ENCODE measurements at regions not wholly inside any gene's neighbourhood (a gene's known extent, or its start where the extent isn't known, plus 50 kb on each side); places are given as distances from the start of the nearest gene placed in this dataset.
"Not testable (repeated sequence)": the region's sequence is repeated elsewhere in the genome, so short reads cannot be mapped to it uniquely, and the experiment has no call there.

GRCh38 chr5:96538808-96539250 is 105.8 kb upstream of the PCSK1 start:
- TF ChIP-seq NFRKB (IDR thresholded peaks at IDR 0.05) (no peak), FOXM1 (IDR thresholded peaks at IDR 0.05; ENCODE audit: borderline replicate concordance) (no peak), TARDBP (IDR thresholded peaks at IDR 0.05) (no peak), ZNF384 (IDR thresholded peaks at IDR 0.05) (no peak), BHLHE40 (IDR thresholded peaks at IDR 0.05; ENCODE audit: borderline replicate concordance) (no peak), ELF4 (IDR thresholded peaks at IDR 0.05) (no peak), FOXA1 (IDR thresholded peaks at IDR 0.05) (no peak), LEF1 (IDR thresholded peaks at IDR 0.05; ENCODE audit: borderline replicate concordance) (no peak), SUZ12 (IDR thresholded peaks at IDR 0.05) (no peak), SP1 (IDR thresholded peaks at IDR 0.05) (no peak), HDGF (IDR thresholded peaks at IDR 0.05; ENCODE audit: borderline replicate concordance) (no peak), CTBP1 (IDR thresholded peaks at IDR 0.05; ENCODE audit: borderline replicate concordance) (no peak), ARNT (IDR thresholded peaks at IDR 0.05) (no peak), FOXK2 (IDR thresholded peaks at IDR 0.05) (no peak), L3MBTL2 (conservative IDR thresholded peaks at IDR 0.05) (no peak), PKNOX1 (IDR thresholded peaks at IDR 0.05) (no peak)
- ChIA-PET CTCF (no interaction called here), POLR2A (no interaction called here)
- DNase-seq (ENCODE audit: extremely low spot score), result no peak

DNA sequence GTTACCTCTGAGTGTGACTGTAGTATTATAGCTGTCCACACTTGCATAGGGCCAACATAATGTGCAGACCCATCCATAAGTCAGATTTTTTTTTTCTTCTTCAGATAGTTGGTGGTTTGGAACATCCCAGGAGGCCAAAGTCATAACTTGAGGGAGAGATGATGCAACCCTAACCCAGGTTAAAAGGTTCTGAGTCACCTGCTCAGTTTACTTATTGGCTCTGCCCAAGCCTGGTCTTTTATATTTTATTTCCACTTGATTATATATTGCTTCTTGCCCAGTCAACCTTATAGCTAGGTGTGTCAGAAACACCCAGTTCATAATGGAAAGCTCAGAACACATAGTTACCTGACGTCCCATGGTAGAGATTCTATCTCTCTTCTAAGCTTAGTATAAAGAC is 113.1 kb upstream of the PCSK1 start:
- TF ChIP-seq SP1 (IDR thresholded peaks at IDR 0.05), result no peak
- no peak for TF ChIP-seq ZNF384 (IDR thresholded peaks at IDR 0.05)
- TF ChIP-seq NFRKB (IDR thresholded peaks at IDR 0.05), result no peak
- no peak for TF ChIP-seq CTBP1 (IDR thresholded peaks at IDR 0.05; ENCODE audit: borderline replicate concordance)
- TF ChIP-seq TARDBP (IDR thresholded peaks at IDR 0.05), result no peak
- TF ChIP-seq SUZ12 (IDR thresholded peaks at IDR 0.05), result no peak
- no peak for TF ChIP-seq L3MBTL2 (conservative IDR thresholded peaks at IDR 0.05)
- no peak for TF ChIP-seq FOXM1 (IDR thresholded peaks at IDR 0.05; ENCODE audit: borderline replicate concordance)
- CTCF ChIA-PET, result no interaction called here
- POLR2A ChIA-PET, result no interaction called here
- DNase-seq (ENCODE audit: extremely low spot score), result no peak

GRCh38 chr5:96547486-96547885 is 114.4 kb upstream of the PCSK1 start:
- no peak for TF ChIP-seq FOXM1 (IDR thresholded peaks at IDR 0.05; ENCODE audit: borderline replicate concordance)
- TF ChIP-seq SUZ12 (IDR thresholded peaks at IDR 0.05), result no peak
- TF ChIP-seq TARDBP (IDR thresholded peaks at IDR 0.05), result no peak
- TF ChIP-seq NFRKB (IDR thresholded peaks at IDR 0.05), result no peak
- TF ChIP-seq CTBP1 (IDR thresholded peaks at IDR 0.05; ENCODE audit: borderline replicate concordance), result no peak
- TF ChIP-seq ARNT (IDR thresholded peaks at IDR 0.05), result no peak
- TF ChIP-seq LEF1 (IDR thresholded peaks at IDR 0.05; ENCODE audit: borderline replicate concordance), result no peak
- TF ChIP-seq FOXK2 (IDR thresholded peaks at IDR 0.05), result no peak
- TF ChIP-seq PKNOX1 (IDR thresholded peaks at IDR 0.05), result no peak
- no peak for TF ChIP-seq ELF4 (IDR thresholded peaks at IDR 0.05)
- no peak for TF ChIP-seq HDGF (IDR thresholded peaks at IDR 0.05; ENCODE audit: borderline replicate concordance)
- no peak for TF ChIP-seq BHLHE40 (IDR thresholded peaks at IDR 0.05; ENCODE audit: borderline replicate concordance)
- no peak for TF ChIP-seq SP1 (IDR thresholded peaks at IDR 0.05)
- no peak for TF ChIP-seq L3MBTL2 (conservative IDR thresholded peaks at IDR 0.05)
- TF ChIP-seq ZNF384 (IDR thresholded peaks at IDR 0.05), result no peak
- no peak for TF ChIP-seq FOXA1 (IDR thresholded peaks at IDR 0.05)
- no peak for DNase-seq (ENCODE audit: extremely low spot score)
- POLR2A ChIA-PET, result no interaction called here
- CTCF ChIA-PET, result no interaction called here

DNA sequence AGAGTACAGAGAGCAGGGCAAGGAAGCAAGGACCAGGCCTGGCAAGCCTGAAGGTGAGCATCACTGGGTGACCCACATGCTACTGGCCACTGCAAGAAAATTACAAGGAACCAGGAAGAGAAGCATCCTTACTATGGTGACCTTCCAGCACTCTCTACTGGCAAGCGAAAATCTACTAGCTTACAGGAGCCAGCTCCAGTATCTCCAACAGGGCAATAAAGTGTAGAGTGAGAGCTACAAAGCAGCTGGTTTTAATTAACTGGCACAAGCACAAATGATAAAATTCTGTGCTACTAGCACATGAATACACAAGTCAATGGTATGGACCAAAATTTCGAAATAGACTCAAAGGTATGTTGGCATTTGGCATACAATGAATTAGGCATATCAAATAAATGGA is 113.3 kb upstream of the CAST start:
- ChIA-PET POLR2A (no interaction called here), CTCF (no interaction called here)
- no peak for DNase-seq (ENCODE audit: extremely low spot score)
- TF ChIP-seq NFRKB (IDR thresholded peaks at IDR 0.05), result no peak
- TF ChIP-seq LEF1 (IDR thresholded peaks at IDR 0.05; ENCODE audit: borderline replicate concordance), result no peak
- TF ChIP-seq PKNOX1 (IDR thresholded peaks at IDR 0.05), result no peak
- TF ChIP-seq ELF4 (IDR thresholded peaks at IDR 0.05), result no peak
- TF ChIP-seq FOXM1 (IDR thresholded peaks at IDR 0.05; ENCODE audit: borderline replicate concordance), result no peak
- no peak for TF ChIP-seq ARNT (IDR thresholded peaks at IDR 0.05)

DNA sequence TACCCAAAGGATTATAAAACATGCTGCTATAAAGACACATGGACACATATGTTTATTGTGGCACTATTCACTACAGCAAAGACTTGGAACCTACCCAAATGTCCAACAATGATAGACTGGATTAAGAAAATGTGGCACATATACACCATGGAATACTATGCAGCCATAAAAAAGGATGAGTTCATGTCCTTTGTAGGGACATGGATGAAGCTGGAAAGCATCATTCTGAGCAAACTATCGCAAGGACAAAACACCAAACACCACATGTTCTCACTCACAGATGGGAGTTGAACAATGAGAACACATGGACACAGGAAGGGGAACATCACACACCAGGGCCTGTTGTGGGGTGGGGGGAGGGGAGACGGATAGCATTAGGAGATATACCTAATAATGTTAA is 101.3 kb upstream of the CAST start:
- DNase-seq (ENCODE audit: extremely low spot score); CTCF ChIA-PET; POLR2A ChIA-PET: not testable (repeated sequence)

DNA sequence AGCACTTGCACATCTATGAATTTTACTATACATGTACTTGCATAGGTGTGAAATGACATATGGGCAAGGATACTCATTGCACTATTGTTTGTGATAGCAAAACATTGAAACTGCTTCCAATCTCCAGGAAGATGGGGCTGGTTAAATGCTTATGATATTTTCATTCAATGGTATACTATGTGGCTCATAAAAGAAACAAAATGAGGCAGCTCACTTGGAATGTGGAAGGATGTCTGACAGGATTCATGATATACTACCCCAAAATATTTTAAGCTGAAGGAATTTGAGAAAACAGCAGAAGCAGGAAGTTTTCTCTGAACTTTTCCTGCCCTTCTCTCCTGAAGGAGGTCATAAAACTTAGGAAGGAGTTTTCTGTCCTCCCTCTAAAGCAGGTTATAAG is 99.6 kb upstream of the CAST start:
- no peak for TF ChIP-seq ZNF384 (IDR thresholded peaks at IDR 0.05)
- no peak for TF ChIP-seq CTBP1 (IDR thresholded peaks at IDR 0.05; ENCODE audit: borderline replicate concordance)
- no peak for TF ChIP-seq NFRKB (IDR thresholded peaks at IDR 0.05)
- TF ChIP-seq TARDBP (IDR thresholded peaks at IDR 0.05), result no peak
- no peak for TF ChIP-seq ARNT (IDR thresholded peaks at IDR 0.05)
- TF ChIP-seq PKNOX1 (IDR thresholded peaks at IDR 0.05), result no peak
- POLR2A ChIA-PET, result no interaction called here
- CTCF ChIA-PET, result no interaction called here
- no peak for DNase-seq (ENCODE audit: extremely low spot score)

GRCh38 chr5:96563816-96564215 is 98.4 kb upstream of the CAST start:
- no peak for TF ChIP-seq TARDBP (IDR thresholded peaks at IDR 0.05)
- no peak for TF ChIP-seq SP1 (IDR thresholded peaks at IDR 0.05)
- no peak for TF ChIP-seq L3MBTL2 (conservative IDR thresholded peaks at IDR 0.05)
- TF ChIP-seq NFRKB (IDR thresholded peaks at IDR 0.05), result no peak
- TF ChIP-seq FOXM1 (IDR thresholded peaks at IDR 0.05; ENCODE audit: borderline replicate concordance), result no peak
- no peak for TF ChIP-seq ARNT (IDR thresholded peaks at IDR 0.05)
- no peak for TF ChIP-seq SUZ12 (IDR thresholded peaks at IDR 0.05)
- no peak for TF ChIP-seq FOXK2 (IDR thresholded peaks at IDR 0.05)
- TF ChIP-seq HDGF (IDR thresholded peaks at IDR 0.05; ENCODE audit: borderline replicate concordance), result no peak
- TF ChIP-seq LEF1 (IDR thresholded peaks at IDR 0.05; ENCODE audit: borderline replicate concordance), result no peak
- no peak for TF ChIP-seq CTBP1 (IDR thresholded peaks at IDR 0.05; ENCODE audit: borderline replicate concordance)
- no peak for TF ChIP-seq PKNOX1 (IDR thresholded peaks at IDR 0.05)
- no peak for TF ChIP-seq BHLHE40 (IDR thresholded peaks at IDR 0.05; ENCODE audit: borderline replicate concordance)
- TF ChIP-seq ZNF384 (IDR thresholded peaks at IDR 0.05), result no peak
- TF ChIP-seq ELF4 (IDR thresholded peaks at IDR 0.05), result no peak
- TF ChIP-seq FOXA1 (IDR thresholded peaks at IDR 0.05), result no peak
- no peak for DNase-seq (ENCODE audit: extremely low spot score)
- CTCF ChIA-PET, result no interaction called here
- POLR2A ChIA-PET, result no interaction called here

All from HEK293T (cell line).